ENCODE measurements at regions not wholly inside any gene's neighbourhood (a gene's known extent, or its start where the extent isn't known, plus 50 kb on each side); places are given as distances from the start of the nearest gene placed in this dataset.
A peak's percentile ranks its signal among the peaks of the same experiment; 100 is the strongest.

GRCh38 chr4:53764761-53765490 is 173.6 kb upstream of the LNX1 start:
- DNase-seq, result no peak

GRCh38 chr4:53763813-53764597 is 172.7 kb upstream of the LNX1 start:
- no peak for DNase-seq

DNA sequence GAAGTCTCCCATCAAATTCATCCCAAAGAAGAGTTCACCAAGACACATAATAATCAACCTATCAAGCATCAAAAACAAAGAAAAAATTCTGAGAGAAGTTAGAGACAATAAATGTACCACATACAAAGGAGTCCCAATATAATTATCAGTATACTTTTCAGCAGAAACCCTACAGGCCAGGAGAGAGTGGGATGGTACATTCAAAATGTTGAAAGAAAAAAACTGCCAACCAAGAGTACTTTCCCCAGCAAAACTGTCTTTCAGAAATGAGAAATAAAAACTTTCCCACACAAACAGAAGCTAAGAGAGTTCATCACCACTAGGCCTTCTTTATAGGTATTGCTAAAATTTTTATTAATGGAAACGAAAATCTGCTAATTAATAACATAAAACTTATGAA is 164.4 kb upstream of the LNX1 start:
- DNase-seq, result no peak

DNA sequence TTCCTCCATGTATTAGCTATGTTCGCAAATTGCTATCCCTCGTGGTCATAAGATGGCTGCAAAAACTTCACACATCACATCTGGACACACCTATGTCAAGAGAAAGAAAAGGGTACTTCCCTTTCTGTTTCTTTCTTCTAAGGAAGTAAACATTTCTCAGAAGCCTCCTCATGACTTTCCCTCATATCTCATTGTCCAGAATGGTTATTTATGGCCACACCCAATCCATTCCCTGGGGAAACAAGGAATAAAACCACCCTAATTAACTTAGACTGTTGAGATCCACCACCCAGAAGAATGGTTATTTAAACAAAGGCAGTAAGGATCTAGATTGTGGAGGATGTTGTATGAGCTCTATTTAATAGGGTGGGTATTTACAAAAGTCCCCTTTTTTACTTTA is 160.8 kb upstream of the LNX1 start:
- DNase-seq, result no peak

DNA sequence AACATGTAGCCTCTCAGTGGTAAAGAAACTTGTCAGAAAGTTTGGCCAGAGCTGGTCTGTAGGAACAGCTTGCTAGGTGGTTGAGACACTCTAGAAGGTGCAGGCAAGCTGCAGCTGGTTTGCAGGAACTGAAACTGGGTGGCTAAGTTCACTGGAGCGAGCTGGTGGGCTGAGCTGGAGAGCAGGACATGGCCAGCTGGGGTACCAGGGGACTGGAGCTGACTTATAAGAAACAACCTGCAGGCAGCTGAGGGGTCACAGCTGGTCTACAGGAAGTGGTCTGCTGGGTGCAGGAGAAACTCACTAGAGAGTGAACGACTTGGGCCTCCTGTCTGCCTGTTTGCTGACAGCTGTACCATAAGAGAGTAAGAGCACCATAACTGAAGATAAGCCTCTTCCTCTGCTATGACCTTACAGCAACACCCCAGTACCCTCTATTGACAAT is 157.1 kb upstream of the LNX1 start:
- no peak for DNase-seq

DNA sequence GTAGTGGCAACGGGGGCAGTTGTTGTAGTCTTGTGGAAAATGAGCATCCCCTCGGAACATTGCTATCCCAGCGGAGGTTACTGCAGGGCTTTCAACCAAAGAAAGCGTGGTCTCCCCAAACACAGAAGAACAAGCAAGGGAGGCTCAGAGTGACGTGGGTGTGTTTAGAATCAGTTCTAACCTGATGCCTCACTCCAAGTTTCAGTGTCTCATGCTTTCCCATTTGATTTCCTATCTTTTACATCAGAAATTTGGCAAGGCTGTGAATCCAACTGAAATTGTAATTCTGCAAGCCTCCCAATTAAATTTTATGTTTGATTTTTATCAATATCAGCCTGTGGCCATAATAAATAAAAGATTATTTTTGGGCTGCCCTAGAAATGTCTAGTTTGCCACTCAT is 156.1 kb upstream of the LNX1 start:
- DNase-seq, result no peak

DNA sequence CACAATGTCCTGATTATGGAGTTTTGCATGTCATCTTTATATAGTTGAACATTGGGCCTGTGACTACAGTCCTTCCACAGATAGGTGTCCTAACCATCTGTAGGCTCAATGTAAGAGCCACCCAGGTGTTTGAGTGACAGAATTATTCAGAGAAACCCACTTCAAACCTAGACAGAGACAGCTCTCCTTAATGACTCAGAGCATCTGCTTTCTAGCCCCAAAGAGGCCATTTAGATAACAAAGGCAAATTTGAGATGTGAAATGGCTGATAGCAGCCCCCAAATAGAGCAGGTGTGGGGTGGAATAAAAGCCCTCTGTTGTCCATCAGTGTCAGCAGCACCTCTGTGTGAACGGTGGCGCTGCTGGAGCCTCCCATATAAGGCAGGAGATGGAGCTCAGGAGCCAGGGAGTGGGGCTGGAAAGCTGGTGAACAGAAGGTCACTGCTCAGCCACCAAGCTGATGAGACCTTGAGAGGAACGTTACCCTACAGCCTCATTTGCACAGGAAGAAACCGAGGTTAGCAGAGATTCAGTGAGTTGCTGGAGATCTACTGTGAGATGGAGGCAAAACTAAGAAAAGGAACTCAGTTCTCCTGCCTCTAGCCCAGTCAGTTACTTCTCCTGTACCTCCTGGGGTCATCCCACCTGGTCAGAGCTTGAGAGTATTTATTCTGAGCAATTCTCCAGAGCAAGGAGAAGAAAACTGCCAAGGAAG is 153.3 kb upstream of the LNX1 start:
- DNase-seq, result peak; percentile 10

- DNase-seq, result no peak
Measured at GRCh38 chr4:53734584-53735353, 143.5 kb upstream of the LNX1 start.

DNA sequence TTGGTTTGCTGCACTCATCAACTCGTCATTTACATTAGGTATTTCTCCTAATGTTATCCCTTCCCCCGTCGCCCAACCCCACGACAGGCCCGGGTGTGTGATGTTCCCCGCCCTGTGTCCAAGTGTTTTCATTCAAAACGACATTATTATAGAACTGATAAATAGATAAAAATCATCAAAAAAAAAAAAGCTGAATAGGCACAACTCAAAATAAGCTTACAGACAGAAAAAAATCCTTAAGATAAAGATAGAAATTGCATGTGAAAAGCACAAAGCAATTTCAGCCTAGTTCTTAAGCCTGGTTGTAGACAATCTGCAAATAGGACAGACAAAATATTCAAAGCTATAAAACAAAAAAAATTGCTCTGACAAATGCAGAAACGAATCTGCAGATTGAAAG is 142.9 kb upstream of the LNX1 start:
- no peak for DNase-seq

DNA sequence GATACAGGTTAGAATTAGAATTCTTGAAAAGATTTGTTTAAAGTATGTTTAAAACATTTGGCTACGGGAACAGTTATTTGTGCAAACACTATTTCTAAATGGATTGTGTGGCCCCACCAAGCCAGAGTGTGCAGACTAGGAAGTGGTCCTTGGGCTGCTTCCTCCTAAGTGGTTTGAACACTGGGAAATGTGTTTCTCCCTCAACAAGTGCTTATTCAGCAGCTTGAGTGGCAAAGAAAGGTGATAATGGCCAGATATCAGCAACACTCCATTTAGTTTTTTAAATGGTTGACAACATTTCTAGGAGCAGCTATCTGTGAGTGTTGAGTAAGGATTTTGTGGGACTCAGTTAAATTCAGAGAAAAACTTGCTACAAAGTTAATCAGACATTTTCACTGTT is 141.4 kb upstream of the LNX1 start:
- DNase-seq, result no peak

DNA sequence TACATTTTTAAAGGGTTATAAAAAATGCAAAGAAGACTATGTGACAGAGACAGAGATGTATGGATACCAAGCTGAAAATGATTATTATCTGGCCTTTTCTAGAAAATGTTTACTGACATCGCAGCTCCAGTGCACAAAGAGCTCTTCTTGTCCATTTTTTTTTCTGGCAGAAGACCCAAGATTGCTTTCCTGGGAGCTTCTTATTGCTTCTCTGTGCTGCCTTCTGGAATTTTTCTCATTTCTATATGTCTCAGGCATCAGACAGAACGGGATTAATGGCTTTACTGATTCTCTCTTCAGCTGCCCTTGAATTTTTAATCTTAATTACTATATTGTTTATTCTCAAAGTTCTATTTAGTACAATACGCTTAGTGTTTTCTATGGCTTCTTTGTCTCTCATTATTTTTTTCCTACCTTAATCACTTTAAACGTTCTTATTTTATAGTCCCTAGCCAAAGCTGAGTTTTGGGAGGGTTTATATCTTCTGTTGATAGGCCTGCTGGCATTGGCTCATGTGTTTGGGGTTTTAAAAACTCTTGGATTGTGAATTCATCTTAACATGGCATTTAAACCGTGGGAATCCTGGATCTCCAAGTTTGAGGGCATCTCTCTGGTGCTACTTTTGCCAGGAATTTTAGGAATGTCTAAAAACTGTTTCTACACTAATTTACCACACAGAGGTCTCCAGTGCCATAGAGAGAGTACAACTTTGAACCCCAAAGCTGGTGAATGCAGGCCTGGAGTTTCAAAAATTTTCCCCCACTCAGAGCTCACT is 138.9 kb upstream of the LNX1 start:
- DNase-seq, result no peak

DNA sequence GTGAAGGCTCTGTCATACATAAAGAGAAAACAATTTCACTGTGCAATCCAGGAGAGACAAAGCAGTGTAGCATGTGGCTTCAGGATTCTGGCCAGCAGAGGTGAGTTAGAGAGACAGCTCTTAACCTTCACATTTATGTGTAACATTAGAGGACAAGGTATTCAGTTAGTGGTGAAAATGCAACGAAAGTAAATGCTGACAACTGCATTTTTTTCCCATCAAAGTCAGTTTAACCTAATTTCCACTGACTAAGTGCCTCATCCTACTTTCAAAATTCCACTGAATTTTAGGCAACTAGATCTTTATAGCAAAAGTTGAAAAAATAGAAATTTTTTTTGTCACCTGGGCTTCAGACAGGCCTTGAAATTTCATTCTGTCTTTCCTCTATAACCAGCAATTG is 130.8 kb upstream of the LNX1 start:
- no peak for DNase-seq

GRCh38 chr4:53721263-53721662 is 130.0 kb upstream of the LNX1 start:
- DNase-seq, result no peak

- no peak for DNase-seq
Measured at GRCh38 chr4:53720776-53721175, 129.5 kb upstream of the LNX1 start.

DNA sequence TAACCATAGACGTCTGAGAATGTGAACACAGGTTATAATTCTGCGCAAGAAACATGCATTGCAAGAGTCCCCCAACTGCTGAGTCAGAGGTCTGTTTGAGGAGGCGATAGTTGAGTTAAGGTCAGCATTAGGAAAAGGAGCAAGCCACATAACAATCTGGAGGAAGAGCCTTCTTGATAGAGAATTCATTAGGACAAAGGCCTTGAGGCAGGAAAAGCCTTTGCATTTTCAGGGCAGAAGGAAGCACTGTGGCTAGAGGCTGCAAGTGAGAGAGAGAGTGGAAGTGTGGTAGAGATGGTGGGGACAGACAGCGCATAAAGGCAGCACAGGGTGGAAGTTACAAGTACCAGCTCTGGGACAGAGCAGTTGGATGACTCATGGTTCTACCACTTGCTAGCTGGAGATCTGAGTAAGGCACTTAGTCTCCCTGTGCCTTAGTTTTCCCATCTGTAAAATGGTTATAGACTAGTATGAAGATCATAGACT is 125.8 kb upstream of the LNX1 start:
- no peak for DNase-seq

GRCh38 chr4:53716471-53717063 is 125.3 kb upstream of the LNX1 start:
- no peak for DNase-seq

DNA sequence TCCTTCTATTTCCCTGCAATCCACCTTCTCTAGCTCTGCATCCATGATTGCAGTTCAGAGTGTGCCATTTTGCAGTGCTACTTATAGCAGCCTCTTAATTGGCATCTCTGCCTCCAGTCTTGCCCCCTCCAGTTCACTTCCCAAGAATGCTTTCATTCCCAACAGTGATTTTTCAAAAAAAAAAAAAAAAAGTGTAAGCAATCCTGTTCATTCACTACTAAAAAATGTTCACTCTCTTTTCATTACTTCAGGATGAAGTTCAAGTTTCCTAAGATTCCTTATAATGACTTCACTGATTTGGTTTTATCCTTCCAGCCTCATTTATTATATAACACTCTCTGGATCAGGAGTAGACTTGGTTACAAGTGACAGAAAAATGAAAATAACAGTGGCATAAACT is 124.7 kb upstream of the LNX1 start:
- no peak for DNase-seq

- peak; percentile 5 for DNase-seq
Measured at GRCh38 chr4:53714236-53715140, 123.2 kb upstream of the LNX1 start.

GRCh38 chr4:53713767-53714166 is 122.5 kb upstream of the LNX1 start:
- DNase-seq, result no peak

- no peak for DNase-seq
Measured at GRCh38 chr4:53713296-53713695, 122.0 kb upstream of the LNX1 start.
